Fibroblast of lung (primary cell): ENCODE measurements at regions not wholly inside any gene's neighbourhood (a gene's known extent, or its start where the extent isn't known, plus 50 kb on each side); places are given as distances from the start of the nearest gene placed in this dataset.

Source experiments
- DNase-seq, 2 donors: peaks; one replicate each; pipeline versions ENCODE4 v3.0.0 to v3.0.0-alpha.2; 2010; ENCODE audit warnings: low read depth in 2 of 2
- H2AFZ ChIP-seq: 2 replicates; pipeline ENCODE4 v1.5.1; 2012; ENCODE audit warnings: low read length, control low read depth, inconsistent platforms
- H3K27ac ChIP-seq: 2 replicates; pipeline ENCODE4 v1.5.1; 2011; ENCODE audit warnings: low read length, control low read depth; ENCODE audit not compliant: insufficient read depth
- H3K27me3 ChIP-seq: 2 replicates; pipeline ENCODE4 v1.5.1; 2011; ENCODE audit warnings: mild to moderate bottlenecking, low read length; ENCODE audit not compliant: control insufficient read depth, insufficient read depth
- H3K36me3 ChIP-seq: 2 replicates; pipeline ENCODE4 v1.5.1; 2011; ENCODE audit warnings: low read length; ENCODE audit not compliant: control insufficient read depth, insufficient read depth
- H3K4me1 ChIP-seq: 2 replicates; pipeline ENCODE4 v1.5.1; 2011; ENCODE audit warnings: low read length; ENCODE audit not compliant: control insufficient read depth, insufficient read depth; ENCODE audit errors: extremely low read depth
- H3K4me2 ChIP-seq: 2 replicates; pipeline ENCODE4 v1.5.1; 2011; ENCODE audit warnings: low read length, control low read depth; ENCODE audit not compliant: insufficient read depth; ENCODE audit errors: extremely low read depth
- H3K4me3 ChIP-seq, 4 experiments: fragments of 200-600 bp in 1 of 4; sonication (generic) in 1 of 4; replicated peaks in 1 of 4; 2 replicates each; pipeline ENCODE4 v1.5.1; 2011 to 2016; ENCODE audit warnings: low read length in 4 of 4, low read depth in 3 of 4, mild to moderate bottlenecking in 3 of 4, control low read depth in 2 of 4, inconsistent platforms in 1 of 4, mixed read lengths in 1 of 4; ENCODE audit not compliant: insufficient read depth in 1 of 4; ENCODE audit errors: control extremely low read depth in 1 of 4
- H3K79me2 ChIP-seq: 2 replicates; pipeline ENCODE4 v1.5.1; 2012; ENCODE audit warnings: mild to moderate bottlenecking, low read length, inconsistent platforms; ENCODE audit not compliant: control insufficient read depth, insufficient read depth
- H3K9ac ChIP-seq: 2 replicates; pipeline ENCODE4 v1.5.1; 2011; ENCODE audit warnings: mild to moderate bottlenecking, low read length, control low read depth; ENCODE audit not compliant: insufficient read depth
- H3K9me3 ChIP-seq: 2 replicates; pipeline ENCODE4 v1.5.1; 2012; ENCODE audit warnings: low read depth, low read length; ENCODE audit not compliant: control insufficient read depth, insufficient read depth
- H4K20me1 ChIP-seq: 2 replicates; pipeline ENCODE4 v1.5.1; 2011; ENCODE audit warnings: low read length; ENCODE audit not compliant: control insufficient read depth, insufficient read depth; ENCODE audit errors: extremely low read depth
- CTCF ChIP-seq, 2 donors: IDR thresholded peaks in 1 of 2; conservative IDR thresholded peaks in 1 of 2; 1 replicate in 1 of 2; 2 replicates in 1 of 2; pipeline ENCODE4 v1.5.1; 2011 to 2012; ENCODE audit warnings: low read length in 2 of 2, control low read depth in 1 of 2, inconsistent platforms in 1 of 2, low read depth in 1 of 2, mild to moderate bottlenecking in 1 of 2
- EZH2 ChIP-seq: IDR thresholded peaks from 2 replicates; pipeline ENCODE4 v1.5.1; 2012; ENCODE audit warnings: low read length, control low read depth, mild to moderate bottlenecking; ENCODE audit errors: missing control alignments

GRCh38 chr1:228801068-228801467 is 65.8 kb downstream of the RHOU start:
- Histone ChIP-seq H3K9ac (no peak overlapping the region), H3K27ac (no peak overlapping the region), H3K4me3 (no peak overlapping the region), H3K36me3 (no peaks in the 10 kb centered on the region), H4K20me1 (no peaks in the 10 kb centered on the region), H3K4me2 (no peak overlapping the region), H3K79me2 (no peaks in the 10 kb centered on the region), H2AFZ (no peak overlapping the region), H3K9me3 (no peaks in the 10 kb centered on the region), H3K27me3 (no peaks in the 10 kb centered on the region), H3K4me1 (no peaks in the 10 kb centered on the region)
- DNase-seq, result no peak
- TF ChIP-seq CTCF (conservative IDR thresholded peaks at IDR 0.05 in 1 of 2, IDR thresholded peaks at IDR 0.05 in 1 of 2; ENCODE audit: low read depth in 1 of 2, low read length in 2 of 2) (no peak), EZH2 (no peak)

DNA sequence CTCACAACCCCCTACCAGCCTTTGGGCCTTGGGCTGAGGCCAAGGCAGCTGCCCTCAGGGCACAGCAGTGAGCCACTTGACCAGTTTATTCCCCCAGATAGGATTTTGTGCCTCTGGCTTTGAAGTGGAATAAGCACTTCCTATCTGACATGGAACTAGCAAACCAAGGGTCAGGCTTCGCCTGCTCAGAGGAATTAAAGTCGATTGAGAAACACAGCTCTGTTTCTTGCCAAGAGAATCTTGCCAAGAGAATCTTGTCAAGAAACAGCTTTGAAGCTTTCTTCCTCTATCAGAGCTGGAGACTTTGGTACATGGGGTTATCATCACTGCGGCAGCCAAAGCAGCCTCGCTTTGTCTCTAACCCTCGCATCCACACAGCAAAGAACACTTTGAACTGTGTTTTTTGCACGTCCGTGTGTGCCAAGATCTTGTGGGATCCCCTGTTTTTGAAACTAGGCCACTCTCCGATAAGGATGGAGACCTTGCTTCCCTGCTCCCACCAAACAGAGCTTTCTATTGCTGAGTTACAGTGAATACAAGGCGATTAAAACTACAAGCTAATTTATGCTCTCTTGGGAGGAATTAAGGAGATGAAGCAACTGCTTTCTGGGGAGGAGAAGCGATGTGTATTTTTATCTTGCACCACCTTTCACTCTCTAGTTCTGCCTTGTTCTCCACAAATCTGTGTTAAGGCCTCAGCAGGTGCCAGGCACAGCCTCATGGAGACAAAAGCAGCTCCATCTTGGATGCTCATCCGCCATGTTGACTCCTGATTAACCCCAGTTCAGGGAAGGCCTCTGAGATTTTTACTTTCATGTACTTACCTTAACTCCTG is 67.3 kb downstream of the RHOU start:
- TF ChIP-seq CTCF (conservative IDR thresholded peaks at IDR 0.05 in 1 of 2, IDR thresholded peaks at IDR 0.05 in 1 of 2; ENCODE audit: low read depth in 1 of 2, low read length in 2 of 2) (no peak), EZH2 (no peak)
- Histone ChIP-seq H3K9me3 (no peaks in the 10 kb centered on the region), H3K79me2 (no peaks in the 10 kb centered on the region), H3K27me3 (no peaks in the 10 kb centered on the region), H3K4me2 (no peak overlapping the region), H3K4me3 (no peak overlapping the region), H4K20me1 (no peaks in the 10 kb centered on the region), H3K4me1 (no peaks in the 10 kb centered on the region), H3K9ac (no peak overlapping the region), H2AFZ (no peak overlapping the region), H3K27ac (no peak overlapping the region), H3K36me3 (no peaks in the 10 kb centered on the region)
- DNase-seq, result peak in 1 of 2 donors; percentile 82

DNA sequence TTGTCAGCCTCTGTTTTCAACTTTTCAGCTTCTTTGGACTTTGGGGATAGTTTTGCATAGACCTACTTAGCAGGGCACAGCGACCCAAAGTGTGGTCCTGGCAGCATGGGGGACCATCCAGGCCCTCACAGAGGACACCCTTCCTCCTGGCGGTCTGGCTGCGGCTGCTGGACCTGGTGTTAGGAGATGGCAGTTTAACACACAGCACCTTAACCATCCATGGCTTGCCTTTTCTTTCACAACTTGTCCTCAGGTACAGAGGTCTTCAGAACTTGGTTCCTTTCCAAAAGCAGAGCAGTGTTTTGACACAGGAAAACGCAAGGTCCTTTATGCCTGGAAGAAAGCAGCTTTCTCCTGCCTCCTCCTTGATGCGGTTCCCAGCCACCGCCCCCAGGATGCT is 68.1 kb downstream of the RHOU start:
- H4K20me1 ChIP-seq, result no peaks in the 10 kb centered on the region
- H3K27me3 ChIP-seq, result no peaks in the 10 kb centered on the region
- H3K4me1 ChIP-seq, result no peaks in the 10 kb centered on the region
- H3K9ac ChIP-seq, result no peak overlapping the region
- DNase-seq, result no peak
- H3K4me3 ChIP-seq, result no peak overlapping the region
- TF ChIP-seq EZH2, result no peak
- no peak for TF ChIP-seq CTCF (conservative IDR thresholded peaks at IDR 0.05 in 1 of 2, IDR thresholded peaks at IDR 0.05 in 1 of 2; ENCODE audit: low read depth in 1 of 2, low read length in 2 of 2)
- no peak overlapping the region for H3K27ac ChIP-seq
- H3K9me3 ChIP-seq, result no peaks in the 10 kb centered on the region
- H3K4me2 ChIP-seq, result no peak overlapping the region
- H3K36me3 ChIP-seq, result no peaks in the 10 kb centered on the region
- H3K79me2 ChIP-seq, result no peaks in the 10 kb centered on the region
- H2AFZ ChIP-seq, result no peak overlapping the region
